ENCODE measurements at regions not wholly inside any gene's neighbourhood (a gene's known extent, or its start where the extent isn't known, plus 50 kb on each side); places are given as distances from the start of the nearest gene placed in this dataset.

DNA sequence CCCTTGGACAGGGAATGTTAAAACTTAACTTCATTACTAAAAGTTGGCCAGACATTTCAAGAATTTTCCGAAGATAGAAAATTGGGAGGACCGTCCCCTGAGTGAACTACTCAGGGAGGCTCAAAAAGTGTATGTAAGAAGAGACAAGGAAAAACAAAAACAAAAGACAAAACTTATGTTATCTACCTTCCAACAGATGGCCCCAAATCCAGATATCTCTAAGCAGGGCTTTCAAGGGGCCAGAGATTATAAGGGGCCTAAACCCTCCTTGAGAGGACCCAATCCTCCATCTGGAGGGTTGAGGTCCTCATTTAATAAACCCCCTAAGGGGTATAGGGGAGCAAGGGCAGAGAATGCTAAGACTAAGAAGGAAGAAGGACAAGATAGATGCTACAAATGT, 203.6 kb downstream of the SH2D4B start:
- H3K27me3 ChIP-seq = peaks cover 4% of the 10 kb centered on the region
- no peak overlapping the region for H3K27ac ChIP-seq
- no peak overlapping the region for H3K4me3 ChIP-seq
- no peaks in the 10 kb centered on the region for H3K9me3 ChIP-seq
- TF ChIP-seq POLR2A (IDR thresholded peaks at IDR 0.05) = no peak
- TF ChIP-seq, protein P1, sequence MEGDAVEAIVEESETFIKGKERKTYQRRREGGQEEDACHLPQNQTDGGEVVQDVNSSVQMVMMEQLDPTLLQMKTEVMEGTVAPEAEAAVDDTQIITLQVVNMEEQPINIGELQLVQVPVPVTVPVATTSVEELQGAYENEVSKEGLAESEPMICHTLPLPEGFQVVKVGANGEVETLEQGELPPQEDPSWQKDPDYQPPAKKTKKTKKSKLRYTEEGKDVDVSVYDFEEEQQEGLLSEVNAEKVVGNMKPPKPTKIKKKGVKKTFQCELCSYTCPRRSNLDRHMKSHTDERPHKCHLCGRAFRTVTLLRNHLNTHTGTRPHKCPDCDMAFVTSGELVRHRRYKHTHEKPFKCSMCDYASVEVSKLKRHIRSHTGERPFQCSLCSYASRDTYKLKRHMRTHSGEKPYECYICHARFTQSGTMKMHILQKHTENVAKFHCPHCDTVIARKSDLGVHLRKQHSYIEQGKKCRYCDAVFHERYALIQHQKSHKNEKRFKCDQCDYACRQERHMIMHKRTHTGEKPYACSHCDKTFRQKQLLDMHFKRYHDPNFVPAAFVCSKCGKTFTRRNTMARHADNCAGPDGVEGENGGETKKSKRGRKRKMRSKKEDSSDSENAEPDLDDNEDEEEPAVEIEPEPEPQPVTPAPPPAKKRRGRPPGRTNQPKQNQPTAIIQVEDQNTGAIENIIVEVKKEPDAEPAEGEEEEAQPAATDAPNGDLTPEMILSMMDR (IDR thresholded peaks at IDR 0.05) = no peak
- no peak for TF ChIP-seq POLR2AphosphoS5 (IDR thresholded peaks at IDR 0.05)
- TF ChIP-seq EP300 (IDR thresholded peaks at IDR 0.05) = no peak
- H3K4me1 ChIP-seq = no peaks in the 10 kb centered on the region
- no peak for DNase-seq (ENCODE audit: low spot score in 2 of 2)
- no peaks in the 10 kb centered on the region for H3K36me3 ChIP-seq
- WGBS = 95% methylated on average over 2 of the region's 2 CpGs

DNA sequence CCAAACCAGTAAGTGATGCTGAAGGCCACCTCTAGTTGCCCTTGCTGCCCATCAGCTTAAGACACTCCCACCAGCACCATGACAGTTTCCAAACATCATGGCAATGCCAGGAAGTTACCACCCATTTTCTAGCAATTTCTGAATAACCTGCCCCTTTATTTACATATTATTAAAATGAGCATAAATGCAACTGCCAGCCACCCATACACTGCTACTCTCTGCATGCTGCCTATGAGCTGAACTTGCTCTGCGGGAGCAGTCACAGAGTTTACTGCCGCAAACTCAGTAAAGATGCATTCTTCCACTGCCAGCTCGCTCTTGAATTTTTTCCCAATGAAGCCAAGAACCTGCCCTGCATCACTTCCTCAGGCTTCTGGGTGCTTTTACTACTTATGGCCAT, 212.6 kb downstream of the SH2D4B start:
- no peak for TF ChIP-seq POLR2AphosphoS5 (IDR thresholded peaks at IDR 0.05)
- no peak for TF ChIP-seq EP300 (IDR thresholded peaks at IDR 0.05)
- TF ChIP-seq, protein P1 (IDR thresholded peaks at IDR 0.05) = no peak
- TF ChIP-seq POLR2A (IDR thresholded peaks at IDR 0.05) = no peak
- Histone ChIP-seq H3K4me1 (no peaks in the 10 kb centered on the region), H3K9me3 (no peaks in the 10 kb centered on the region), H3K4me3 (no peak overlapping the region), H3K27me3 (no peaks in the 10 kb centered on the region), H3K27ac (no peak overlapping the region), H3K36me3 (no peaks in the 10 kb centered on the region)
- DNase-seq (ENCODE audit: low spot score in 2 of 2) = no peak
- WGBS = 98% methylated on average over 3 of the region's 3 CpGs

DNA sequence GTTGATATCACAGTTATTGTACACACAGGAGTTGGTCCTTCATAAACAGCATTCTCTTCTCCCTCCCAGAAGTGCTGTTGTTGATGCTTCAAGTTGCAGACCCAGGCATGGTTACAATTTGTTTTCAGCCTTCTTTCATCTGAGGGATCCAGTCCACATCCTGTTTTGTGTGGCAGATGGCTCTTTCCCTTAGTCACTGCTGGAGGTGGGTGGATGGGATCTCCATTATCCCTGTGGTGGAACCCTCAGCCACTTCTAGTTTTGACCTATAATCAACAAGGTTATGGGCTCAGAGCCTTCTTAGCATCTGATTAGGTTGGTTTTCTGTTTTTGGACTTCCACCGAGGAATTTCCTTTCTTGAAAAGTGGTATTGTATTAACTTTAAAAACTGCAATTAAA, 214.2 kb downstream of the SH2D4B start:
- TF ChIP-seq, protein P1 (IDR thresholded peaks at IDR 0.05) = no peak
- TF ChIP-seq POLR2AphosphoS5 (IDR thresholded peaks at IDR 0.05) (no peak), EP300 (IDR thresholded peaks at IDR 0.05) (no peak), POLR2A (IDR thresholded peaks at IDR 0.05) (no peak)
- Histone ChIP-seq H3K27me3 (no peaks in the 10 kb centered on the region), H3K27ac (no peak overlapping the region), H3K4me3 (no peak overlapping the region), H3K9me3 (no peaks in the 10 kb centered on the region), H3K36me3 (no peaks in the 10 kb centered on the region), H3K4me1 (no peaks in the 10 kb centered on the region)
- DNase-seq (ENCODE audit: low spot score in 2 of 2) = no peak
- WGBS = 84% methylated on average over 1 of the region's 1 CpG

DNA sequence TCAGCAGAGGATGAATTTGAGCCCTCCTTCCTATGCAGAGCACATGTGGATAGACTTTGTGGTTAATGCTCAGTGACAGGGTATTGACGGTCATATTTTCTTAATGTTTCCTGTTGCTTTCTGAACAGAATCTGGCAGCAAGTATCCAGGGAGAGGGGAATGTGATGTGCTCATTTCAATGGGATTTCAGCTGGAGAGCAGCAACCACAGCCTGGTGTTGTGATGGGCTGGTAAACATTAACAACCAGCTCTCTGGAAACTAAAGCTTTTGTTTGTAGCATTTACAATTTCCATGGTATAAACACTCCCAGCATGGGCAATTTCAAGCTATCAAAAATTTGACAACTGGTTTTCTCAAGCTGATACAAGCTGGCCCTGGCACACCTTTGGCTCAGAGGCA, 215.9 kb downstream of the SH2D4B start:
- no peak for DNase-seq (ENCODE audit: low spot score in 2 of 2)
- H3K27me3 ChIP-seq = no peaks in the 10 kb centered on the region
- 60% methylated on average over 1 of the region's 1 CpG for WGBS
- H3K4me1 ChIP-seq = no peaks in the 10 kb centered on the region
- no peaks in the 10 kb centered on the region for H3K36me3 ChIP-seq
- no peak overlapping the region for H3K27ac ChIP-seq
- no peak overlapping the region for H3K4me3 ChIP-seq
- no peaks in the 10 kb centered on the region for H3K9me3 ChIP-seq
- no peak for TF ChIP-seq POLR2A (IDR thresholded peaks at IDR 0.05)
- no peak for TF ChIP-seq POLR2AphosphoS5 (IDR thresholded peaks at IDR 0.05)
- TF ChIP-seq, protein P1 (IDR thresholded peaks at IDR 0.05) = no peak
- no peak for TF ChIP-seq EP300 (IDR thresholded peaks at IDR 0.05)

DNA sequence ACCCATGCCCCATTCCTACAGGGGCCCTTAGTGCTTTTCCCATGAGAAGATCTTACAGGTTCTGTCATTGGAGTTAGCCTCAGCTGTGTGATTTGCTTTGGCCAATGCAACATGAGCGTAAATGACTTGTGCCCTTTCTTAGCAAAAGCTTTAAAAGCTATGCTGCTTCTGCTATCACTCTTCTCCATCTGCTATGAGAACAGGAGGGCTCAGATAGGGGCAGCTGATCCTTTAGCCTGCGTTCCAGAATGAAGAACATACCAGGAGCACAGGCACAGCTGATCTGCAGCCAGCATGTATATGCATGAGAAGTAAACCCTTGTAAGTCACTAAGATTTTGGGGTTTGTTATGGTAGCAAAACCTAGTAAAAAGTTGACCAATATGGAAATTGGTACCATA, 218.2 kb downstream of the SH2D4B start:
- 87% methylated on average over 2 of the region's 2 CpGs for WGBS
- no peak for TF ChIP-seq POLR2AphosphoS5 (IDR thresholded peaks at IDR 0.05)
- no peaks in the 10 kb centered on the region for H3K4me1 ChIP-seq

DNA sequence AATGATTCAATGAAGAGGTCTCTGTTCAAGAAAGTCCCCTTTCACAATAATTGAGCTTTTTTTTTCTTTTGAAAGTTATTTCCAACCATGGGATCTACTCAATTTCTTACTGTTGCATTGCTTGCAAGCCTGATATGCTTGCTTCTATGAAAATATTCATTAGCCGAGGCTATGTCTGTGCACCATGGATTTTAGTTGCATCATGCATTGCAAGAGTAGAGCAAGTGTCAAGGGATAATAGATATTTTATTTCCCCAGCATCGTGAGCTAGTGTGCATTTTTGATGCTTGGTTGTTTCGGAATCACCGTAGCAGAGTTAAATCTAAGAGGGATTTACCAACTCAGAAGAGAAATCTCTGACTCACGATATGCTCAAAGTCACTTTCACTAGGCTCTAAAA, 222.0 kb downstream of the SH2D4B start:
- Histone ChIP-seq H3K36me3 (no peaks in the 10 kb centered on the region), H3K9me3 (no peaks in the 10 kb centered on the region), H3K27ac (no peak overlapping the region), H3K27me3 (no peaks in the 10 kb centered on the region), H3K4me1 (no peaks in the 10 kb centered on the region), H3K4me3 (no peak overlapping the region)
- 92% methylated on average over 5 of the region's 5 CpGs for WGBS
- TF ChIP-seq POLR2A (IDR thresholded peaks at IDR 0.05) = no peak
- no peak for TF ChIP-seq EP300 (IDR thresholded peaks at IDR 0.05)
- no peak for TF ChIP-seq POLR2AphosphoS5 (IDR thresholded peaks at IDR 0.05)
- TF ChIP-seq, protein P1 (IDR thresholded peaks at IDR 0.05) = no peak
- DNase-seq (ENCODE audit: low spot score in 2 of 2) = no peak

More for the DNA sequence above, 218.2 kb downstream of the SH2D4B start:
- no peaks in the 10 kb centered on the region for H3K36me3 ChIP-seq
- no peaks in the 10 kb centered on the region for H3K27me3 ChIP-seq
- no peaks in the 10 kb centered on the region for H3K9me3 ChIP-seq
- no peak overlapping the region for H3K27ac ChIP-seq
- no peak for DNase-seq (ENCODE audit: low spot score in 2 of 2)
- no peak overlapping the region for H3K4me3 ChIP-seq
